HFF-Myc (cell line): ENCODE measurements at regions not wholly inside any gene's neighbourhood (a gene's known extent, or its start where the extent isn't known, plus 50 kb on each side); places are given as distances from the start of the nearest gene placed in this dataset.

Experiments
- DNase-seq: peaks from one replicate; pipeline ENCODE4 v3.0.0-alpha.2; 2011; ENCODE audit warnings: low read depth; ENCODE audit errors: extremely low read depth
- H3K4me3 ChIP-seq: replicated peaks from 2 replicates; pipeline ENCODE4 v1.5.1; 2011; ENCODE audit warnings: low read depth, mild to moderate bottlenecking, control low read depth, low read length
- CTCF ChIP-seq: IDR thresholded peaks from 2 replicates; pipeline ENCODE4 v1.5.1; 2012; ENCODE audit warnings: mild to moderate bottlenecking, low read depth, low read length, control low read depth; ENCODE audit errors: missing control alignments

- DNase-seq: no peak
- no peak overlapping the region for H3K4me3 ChIP-seq
- no peak for TF ChIP-seq CTCF
Observed at GRCh38 chr13:104014803-104015645, 948.8 kb upstream of the SLC10A2 start.

DNA sequence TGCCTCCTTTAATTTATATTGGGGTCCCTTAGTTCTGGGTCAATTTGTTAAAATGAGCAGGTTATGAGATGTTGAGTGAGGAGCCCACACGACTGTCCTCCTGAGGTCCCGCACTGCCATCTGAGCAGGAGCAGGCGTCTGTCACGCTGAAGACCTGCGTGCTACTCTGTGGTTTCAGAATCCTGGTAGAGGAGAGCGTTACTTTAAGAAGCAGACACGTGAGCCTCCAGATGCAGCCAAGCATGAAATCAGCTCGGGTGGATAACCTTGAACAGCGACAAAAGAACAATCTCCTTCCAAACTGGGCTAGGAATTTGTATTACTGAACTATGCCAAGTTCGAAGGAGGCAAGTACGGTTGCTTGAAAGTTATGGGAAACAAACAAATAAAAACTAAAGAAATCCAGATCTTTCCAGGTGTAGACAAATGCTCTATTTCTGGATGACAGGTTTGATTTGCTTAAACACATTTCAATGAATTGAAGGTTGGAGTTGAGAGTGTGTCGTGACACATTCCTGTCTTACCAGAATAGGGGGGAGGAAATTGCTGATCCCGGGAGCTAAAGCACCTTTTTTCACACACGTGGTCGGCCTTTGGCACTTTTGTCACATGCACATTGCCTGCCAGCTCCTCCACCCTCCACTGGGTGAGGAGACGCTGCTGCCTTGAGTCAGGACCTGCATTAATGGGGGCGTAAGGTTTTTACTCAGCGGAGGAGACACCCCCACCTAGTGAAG is 945.5 kb upstream of the SLC10A2 start:
- TF ChIP-seq CTCF: no peak
- DNase-seq: no peak
- no peak overlapping the region for H3K4me3 ChIP-seq

GRCh38 chr13:104008541-104009435 is 942.6 kb upstream of the SLC10A2 start:
- DNase-seq: no peak
- no peak overlapping the region for H3K4me3 ChIP-seq
- no peak for TF ChIP-seq CTCF

DNA sequence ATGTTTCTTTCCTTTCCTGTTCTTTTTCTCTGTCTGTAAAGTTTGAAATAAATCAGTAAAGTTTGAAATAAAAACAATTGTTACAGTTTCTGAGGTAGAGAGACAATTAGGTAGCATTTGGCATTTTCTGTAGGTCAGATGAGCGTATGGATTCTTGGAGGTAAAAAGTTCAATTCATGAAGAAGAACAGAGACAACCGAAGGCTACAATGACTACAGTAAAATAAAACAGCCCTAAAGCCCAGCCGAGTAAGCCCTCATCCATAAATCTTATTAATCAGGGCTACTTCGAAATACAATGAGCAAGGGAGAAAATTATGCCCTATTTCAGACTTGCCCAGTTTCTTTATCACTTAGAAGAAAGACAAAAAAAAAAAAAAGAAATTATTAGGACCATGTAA is 941.9 kb upstream of the SLC10A2 start:
- no peak for TF ChIP-seq CTCF
- DNase-seq: no peak
- no peak overlapping the region for H3K4me3 ChIP-seq

DNA sequence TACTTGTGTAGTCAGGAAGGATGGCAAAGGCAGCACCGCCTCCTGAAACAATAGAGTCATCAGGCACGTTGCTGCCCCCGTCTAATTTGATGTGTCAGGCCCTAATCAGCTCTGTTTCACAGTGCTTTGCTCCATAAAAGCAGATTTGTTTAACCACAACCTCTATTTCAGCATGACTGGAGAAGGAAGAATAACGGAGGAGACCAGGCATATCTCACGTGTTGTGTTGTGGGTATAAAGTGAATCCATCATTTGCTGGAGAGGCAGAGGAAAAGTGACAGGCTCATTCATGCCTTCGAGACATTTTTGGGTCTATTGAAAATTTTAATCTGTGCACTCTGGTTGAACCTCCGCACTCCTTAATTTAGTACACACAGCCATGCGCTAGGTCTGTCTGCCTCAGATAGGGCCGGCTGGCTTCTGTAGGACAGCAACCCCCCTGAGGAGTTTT is 940.4 kb upstream of the SLC10A2 start:
- no peak overlapping the region for H3K4me3 ChIP-seq
- TF ChIP-seq CTCF: no peak
- no peak for DNase-seq

DNA sequence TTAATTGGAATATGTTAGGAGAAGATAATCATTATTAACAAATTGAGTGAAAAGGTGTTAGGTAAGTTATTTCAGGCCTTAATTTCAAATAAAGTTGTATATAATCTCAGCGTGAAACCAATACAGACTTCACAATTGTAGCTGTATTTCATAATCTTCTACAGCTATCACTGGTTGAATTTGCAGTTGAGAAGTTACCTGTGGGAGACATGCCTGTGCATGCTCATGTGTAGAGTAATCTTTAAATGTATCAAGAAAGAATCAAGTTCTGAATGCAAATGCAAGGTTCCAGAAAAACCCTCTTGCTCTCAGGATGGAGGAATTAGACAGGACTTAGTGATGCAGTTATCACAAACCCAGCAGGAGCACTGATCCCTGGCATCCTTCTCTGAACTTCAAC is 938.4 kb upstream of the SLC10A2 start:
- no peak for TF ChIP-seq CTCF
- DNase-seq: no peak
- no peak overlapping the region for H3K4me3 ChIP-seq
